Skeletal muscle satellite cell (primary cell): ENCODE measurements at regions not wholly inside any gene's neighbourhood (a gene's known extent, or its start where the extent isn't known, plus 50 kb on each side); places are given as distances from the start of the nearest gene placed in this dataset.

Experiments
- H3K27me3 ChIP-seq: 2 replicates; pipeline ENCODE4 v1.7.0; 2013; ENCODE audit warnings: low read length; ENCODE audit not compliant: control insufficient read depth, insufficient read depth
- H3K36me3 ChIP-seq: 2 replicates; pipeline ENCODE4 v1.7.0; 2013; ENCODE audit warnings: mild to moderate bottlenecking, control low read depth, low read length; ENCODE audit not compliant: insufficient read depth
- H3K4me1 ChIP-seq: 2 replicates; pipeline ENCODE4 v1.7.0; 2013; ENCODE audit warnings: low read length; ENCODE audit not compliant: control insufficient read depth, insufficient read depth
- H3K4me2 ChIP-seq: 2 replicates; pipeline ENCODE4 v1.7.0; 2013; ENCODE audit warnings: mild to moderate bottlenecking, low read length
- H3K4me3 ChIP-seq: 2 replicates; pipeline ENCODE4 v1.7.0; 2013; ENCODE audit warnings: low read length
- H3K9ac ChIP-seq: 2 replicates; pipeline ENCODE4 v1.7.0; 2013; ENCODE audit warnings: mild to moderate bottlenecking, low read depth, low read length, moderate library complexity
- H3K9me3 ChIP-seq: replicated peaks from 2 replicates; pipeline ENCODE4 v1.7.0; 2013; ENCODE audit warnings: mild to moderate bottlenecking, control low read depth, low read length

DNA sequence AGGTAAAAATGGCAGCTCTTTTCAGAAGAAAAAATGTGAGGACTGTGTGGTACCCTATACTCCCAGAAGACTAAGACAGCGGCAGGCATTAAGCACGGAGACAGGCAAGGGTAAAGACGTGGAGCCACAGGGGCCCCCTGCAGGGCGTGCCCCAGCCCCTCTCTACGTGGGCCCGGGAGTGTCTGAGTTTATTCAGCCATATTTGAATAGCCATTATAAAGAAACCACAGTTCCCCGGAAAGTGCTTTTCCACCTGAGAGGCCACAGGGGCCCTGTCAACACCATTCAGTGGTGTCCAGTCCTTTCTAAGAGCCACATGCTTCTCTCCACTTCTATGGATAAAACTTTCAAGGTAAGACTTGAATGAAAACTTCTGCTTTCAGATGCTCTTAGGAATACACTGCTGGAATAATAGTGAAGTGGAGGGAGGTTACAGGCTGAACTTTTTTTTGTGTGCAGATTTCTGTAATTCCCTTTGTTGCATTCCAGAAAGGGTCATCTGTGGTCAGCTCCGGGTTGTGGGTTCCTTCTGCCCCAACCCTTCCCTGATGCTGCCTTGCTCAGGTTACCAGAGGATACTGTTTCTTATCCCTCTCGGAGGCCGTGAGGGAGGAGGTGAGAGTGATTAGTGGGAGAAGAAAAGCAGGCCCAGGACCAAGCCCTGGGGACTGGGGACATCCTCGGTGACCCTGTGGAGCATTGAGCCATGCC is 58.4 kb downstream of the SLC25A47 start:
- no peaks in the 10 kb centered on the region for H3K27me3 ChIP-seq
- no peaks in the 10 kb centered on the region for H3K9me3 ChIP-seq
- H3K4me1 ChIP-seq, result peaks cover 18% of the 10 kb centered on the region
- no peak overlapping the region for H3K4me2 ChIP-seq
- H3K4me3 ChIP-seq, result no peak overlapping the region
- H3K36me3 ChIP-seq, result peaks cover 4% of the 10 kb centered on the region
- H3K9ac ChIP-seq, result no peak overlapping the region

DNA sequence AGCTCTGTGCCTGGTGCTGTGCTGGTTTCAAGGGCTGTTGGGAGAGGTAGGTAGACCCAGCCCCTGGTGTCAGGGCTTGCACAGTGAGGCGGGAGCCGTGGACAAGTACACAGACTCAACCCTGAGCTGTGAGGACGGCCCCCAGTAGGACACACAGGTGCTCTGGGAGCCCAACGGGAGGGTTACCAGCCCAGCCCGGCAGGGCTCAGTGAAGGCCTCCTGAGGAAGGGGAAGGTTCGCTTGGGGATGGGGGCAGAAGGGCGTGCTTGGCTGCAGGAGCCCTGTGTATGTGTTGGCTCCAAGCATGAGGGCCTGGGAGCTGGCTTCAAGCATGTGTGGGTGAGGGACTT is 58.9 kb downstream of the SLC25A47 start:
- H3K4me1 ChIP-seq, result peaks cover 17% of the 10 kb centered on the region
- no peak overlapping the region for H3K4me2 ChIP-seq

DNA sequence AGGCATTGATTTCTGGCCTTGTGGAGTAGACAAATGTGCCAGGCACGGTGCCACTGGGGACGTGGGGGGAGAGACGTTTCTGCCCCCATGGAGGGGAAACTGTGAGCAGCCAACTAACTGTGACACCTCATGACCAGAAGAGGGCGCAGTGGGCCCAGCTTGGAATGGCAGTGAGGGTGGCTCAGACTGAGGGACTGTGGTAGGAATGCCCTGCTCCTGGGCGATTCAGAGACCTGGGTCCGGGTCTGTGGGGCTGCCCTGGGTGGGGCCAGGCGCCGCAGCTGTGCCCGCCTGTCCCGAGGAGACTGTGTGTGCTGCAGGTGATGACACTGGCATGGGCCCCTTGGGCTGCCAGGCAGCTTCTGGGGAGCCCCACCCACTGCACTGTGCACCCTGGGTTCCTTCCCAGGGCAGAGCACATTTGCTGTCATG is 60.6 kb downstream of the SLC25A47 start:
- Histone ChIP-seq H3K9me3 (no peaks in the 10 kb centered on the region), H3K9ac (no peak overlapping the region), H3K27me3 (no peaks in the 10 kb centered on the region), H3K4me3 (no peak overlapping the region), H3K4me2 (no peak overlapping the region), H3K4me1 (peaks cover 16% of the 10 kb centered on the region), H3K36me3 (peaks cover 4% of the 10 kb centered on the region)

More for the DNA sequence above, 58.9 kb downstream of the SLC25A47 start:
- no peak overlapping the region for H3K4me3 ChIP-seq
- H3K9me3 ChIP-seq, result no peaks in the 10 kb centered on the region
- H3K9ac ChIP-seq, result no peak overlapping the region
- H3K27me3 ChIP-seq, result no peaks in the 10 kb centered on the region
- peaks cover 4% of the 10 kb centered on the region for H3K36me3 ChIP-seq

DNA sequence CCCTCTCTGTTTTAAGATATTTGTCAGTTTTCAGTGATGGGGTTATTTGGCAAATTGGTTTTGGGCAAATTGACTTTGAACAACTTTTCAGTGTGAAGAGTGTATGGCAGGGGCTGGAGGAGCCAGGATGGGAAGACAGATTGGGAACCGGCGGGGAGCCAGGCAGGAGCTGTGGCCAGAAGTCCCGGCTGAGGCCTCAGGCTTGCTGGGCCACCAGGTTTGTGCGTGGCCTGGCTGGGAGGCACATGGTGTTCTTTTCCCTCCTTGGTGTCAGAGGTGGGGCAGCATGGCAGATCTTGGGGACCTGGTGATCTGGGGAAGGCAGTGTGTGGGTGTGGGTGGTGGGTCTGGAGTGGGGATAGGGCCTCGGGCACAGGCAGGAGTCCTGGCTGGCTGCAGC is 61.1 kb downstream of the SLC25A47 start:
- Histone ChIP-seq H3K4me2 (no peak overlapping the region), H3K9me3 (no peaks in the 10 kb centered on the region), H3K27me3 (no peaks in the 10 kb centered on the region), H3K4me1 (peaks cover 16% of the 10 kb centered on the region), H3K4me3 (no peak overlapping the region), H3K36me3 (peaks cover 4% of the 10 kb centered on the region), H3K9ac (no peak overlapping the region)

DNA sequence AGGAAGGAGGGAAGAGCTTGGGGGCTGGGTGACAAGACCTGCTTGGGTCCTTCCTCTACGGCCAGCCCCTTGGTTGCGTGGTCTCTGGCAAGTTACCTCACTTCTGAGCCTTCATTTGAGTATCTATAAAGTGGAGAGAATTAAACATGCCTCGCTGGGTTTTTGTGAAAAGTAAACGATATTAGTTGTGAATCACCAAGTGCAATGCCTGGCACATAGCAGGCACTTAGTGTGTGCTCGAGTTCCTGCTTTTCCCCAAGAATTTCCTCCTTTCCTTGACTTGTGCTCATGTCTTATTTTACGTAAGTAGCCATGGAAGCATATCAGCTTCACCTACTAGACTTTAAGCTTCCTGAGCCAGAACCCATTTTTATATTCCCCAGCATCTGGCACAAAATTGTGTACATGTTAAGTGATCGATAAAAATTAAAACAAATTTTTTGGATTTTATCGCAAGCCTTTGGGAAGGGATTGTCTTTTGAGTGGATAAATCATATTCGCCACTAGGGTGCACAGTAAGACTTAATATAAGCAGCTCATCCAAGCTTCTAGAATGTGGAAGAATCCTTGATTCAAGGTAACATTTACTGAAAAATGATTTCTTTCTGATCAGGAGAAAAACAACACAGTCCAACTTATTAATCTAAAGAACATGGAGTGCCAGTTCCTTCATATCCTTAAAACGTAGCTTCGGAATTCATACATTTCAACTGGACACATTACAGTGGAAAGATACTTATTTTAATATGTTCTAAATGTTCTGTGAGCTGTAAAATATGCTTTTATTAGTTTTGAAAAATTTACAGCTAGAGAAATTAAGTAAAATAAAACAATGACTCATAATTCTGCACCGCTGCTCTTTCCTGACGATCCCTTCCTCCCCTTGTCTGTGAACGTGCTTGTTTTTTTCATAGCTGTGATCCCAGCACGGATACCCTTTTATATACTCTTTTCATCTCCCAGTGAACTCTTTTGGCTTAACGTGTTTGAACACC is 62.0 kb downstream of the SLC25A47 start:
- no peaks in the 10 kb centered on the region for H3K27me3 ChIP-seq
- peaks cover 16% of the 10 kb centered on the region for H3K4me1 ChIP-seq
- no peak overlapping the region for H3K9ac ChIP-seq
- H3K4me3 ChIP-seq, result no peak overlapping the region
- no peak overlapping the region for H3K4me2 ChIP-seq
- peaks cover 4% of the 10 kb centered on the region for H3K36me3 ChIP-seq
- H3K9me3 ChIP-seq, result no peaks in the 10 kb centered on the region

DNA sequence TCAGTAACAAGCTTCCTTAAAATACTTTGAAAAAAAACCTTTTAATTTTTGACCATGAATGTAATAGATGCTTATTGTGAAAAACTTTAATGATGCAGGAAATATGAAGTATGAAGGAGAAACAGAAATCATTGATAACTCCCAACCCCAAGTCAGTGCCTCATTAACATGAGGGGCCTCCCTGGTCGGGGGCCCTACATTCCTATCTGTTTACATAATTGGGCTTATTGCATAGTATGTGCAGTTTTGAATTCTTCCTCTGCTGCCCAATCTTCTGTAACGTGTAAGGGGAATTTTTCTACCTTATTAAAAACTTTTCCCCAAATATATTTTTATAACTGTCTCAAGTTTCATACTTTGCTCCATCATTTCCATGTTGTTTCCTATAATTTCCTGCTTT is 63.0 kb downstream of the SLC25A47 start:
- peak overlapping the region; percentile 33 for H3K9ac ChIP-seq
- no peaks in the 10 kb centered on the region for H3K9me3 ChIP-seq
- peaks cover 4% of the 10 kb centered on the region for H3K36me3 ChIP-seq
- no peak overlapping the region for H3K4me3 ChIP-seq
- H3K4me2 ChIP-seq, result peak overlapping the region; percentile 17
- H3K4me1 ChIP-seq, result peaks cover 16% of the 10 kb centered on the region
- H3K27me3 ChIP-seq, result no peaks in the 10 kb centered on the region

DNA sequence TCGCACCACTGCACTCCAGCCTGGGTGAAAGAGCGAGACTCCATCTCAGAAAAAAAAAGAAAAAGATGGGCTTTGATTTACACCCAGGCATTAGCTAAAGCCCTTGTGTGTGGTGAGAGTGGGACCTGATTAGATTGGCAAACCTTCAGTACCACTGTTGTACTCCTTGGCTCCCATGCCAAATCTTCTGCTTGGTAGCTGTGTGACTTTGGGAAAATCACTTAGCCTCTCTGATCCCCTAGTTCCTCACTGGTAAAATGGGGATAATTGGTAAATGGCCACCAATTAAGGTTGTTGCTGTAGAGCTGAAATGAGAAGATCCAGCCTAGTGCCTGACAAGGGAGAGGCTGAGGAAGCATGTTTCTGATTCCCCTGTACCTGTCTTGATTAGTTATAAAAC is 63.7 kb downstream of the SLC25A47 start:
- Histone ChIP-seq H3K4me2 (peak overlapping the region; percentile 17), H3K4me3 (no peak overlapping the region), H3K36me3 (peaks cover 3% of the 10 kb centered on the region), H3K4me1 (peaks cover 16% of the 10 kb centered on the region), H3K27me3 (no peaks in the 10 kb centered on the region), H3K9ac (no peak overlapping the region), H3K9me3 (no peaks in the 10 kb centered on the region)

DNA sequence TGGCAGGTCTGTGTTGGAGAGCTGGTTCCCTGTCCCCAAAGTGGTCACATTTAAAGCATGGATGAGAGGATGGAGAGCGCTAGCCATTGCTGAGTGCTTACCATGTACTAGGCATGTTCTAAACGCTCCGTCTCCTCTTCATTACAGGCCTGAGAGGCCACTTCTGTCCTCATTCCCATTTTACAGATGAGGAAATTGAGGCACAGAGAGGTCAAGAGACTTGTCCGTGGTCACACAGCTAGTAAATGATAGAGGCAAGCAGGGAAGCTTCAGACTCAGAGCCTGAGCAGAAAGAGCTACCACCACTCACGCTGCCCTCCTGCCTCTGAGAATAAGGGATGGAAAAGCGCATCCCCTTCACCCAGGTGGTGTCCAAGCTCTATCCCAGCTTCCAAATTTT is 64.3 kb downstream of the SLC25A47 start:
- H3K4me3 ChIP-seq, result no peak overlapping the region
- H3K4me1 ChIP-seq, result peaks cover 20% of the 10 kb centered on the region
- no peaks in the 10 kb centered on the region for H3K9me3 ChIP-seq
- H3K9ac ChIP-seq, result no peak overlapping the region
- no peaks in the 10 kb centered on the region for H3K27me3 ChIP-seq
- no peaks in the 10 kb centered on the region for H3K36me3 ChIP-seq
- H3K4me2 ChIP-seq, result no peak overlapping the region

DNA sequence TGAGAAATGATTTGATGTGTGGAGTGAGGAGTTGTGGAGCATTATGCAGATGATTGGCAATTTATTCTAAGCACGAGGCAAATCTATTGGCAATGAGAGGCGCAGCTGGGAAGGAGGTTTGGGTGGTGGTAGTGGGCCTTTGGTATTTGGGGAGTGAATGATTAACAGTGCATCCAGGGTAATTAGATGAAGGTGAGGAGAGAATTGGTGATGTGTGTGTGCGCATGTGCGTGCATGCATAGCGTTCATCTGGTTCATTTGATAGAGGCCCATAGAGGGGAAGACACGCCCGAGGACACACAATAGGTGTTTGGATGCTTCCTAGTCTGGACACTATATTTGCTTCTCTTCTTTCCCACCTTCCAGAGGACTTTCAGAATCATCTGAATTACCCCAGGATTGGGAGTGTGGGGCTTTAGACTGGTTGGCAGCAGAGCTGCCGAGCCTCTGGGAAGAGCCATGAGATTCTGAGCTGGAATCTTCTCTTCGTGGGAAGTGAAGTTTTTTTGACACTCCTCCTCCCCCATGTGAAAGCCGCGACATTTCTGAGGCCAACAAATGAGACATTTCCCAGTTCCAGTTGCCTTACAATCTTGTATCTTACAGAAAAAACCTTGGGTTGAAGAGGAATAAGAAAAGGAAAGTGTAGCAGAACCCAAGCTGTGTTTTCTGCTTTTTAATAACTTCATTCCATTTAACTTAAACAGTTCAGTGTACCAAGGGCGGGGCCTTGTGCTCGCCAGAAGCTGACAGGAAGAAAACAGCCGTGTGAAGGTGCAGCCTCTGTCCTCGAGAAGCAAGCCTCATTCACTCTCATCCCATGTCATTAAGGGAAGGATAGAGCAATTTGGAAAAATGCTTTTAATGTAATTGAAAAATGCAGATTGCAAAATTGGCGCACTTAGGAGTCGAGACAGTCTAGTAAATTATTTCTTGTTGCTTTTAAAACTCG is 65.2 kb downstream of the SLC25A47 start:
- peaks cover 21% of the 10 kb centered on the region for H3K4me1 ChIP-seq
- no peaks in the 10 kb centered on the region for H3K36me3 ChIP-seq
- H3K9ac ChIP-seq, result no peak overlapping the region
- no peaks in the 10 kb centered on the region for H3K9me3 ChIP-seq
- no peak overlapping the region for H3K4me3 ChIP-seq
- no peak overlapping the region for H3K4me2 ChIP-seq
- no peaks in the 10 kb centered on the region for H3K27me3 ChIP-seq

DNA sequence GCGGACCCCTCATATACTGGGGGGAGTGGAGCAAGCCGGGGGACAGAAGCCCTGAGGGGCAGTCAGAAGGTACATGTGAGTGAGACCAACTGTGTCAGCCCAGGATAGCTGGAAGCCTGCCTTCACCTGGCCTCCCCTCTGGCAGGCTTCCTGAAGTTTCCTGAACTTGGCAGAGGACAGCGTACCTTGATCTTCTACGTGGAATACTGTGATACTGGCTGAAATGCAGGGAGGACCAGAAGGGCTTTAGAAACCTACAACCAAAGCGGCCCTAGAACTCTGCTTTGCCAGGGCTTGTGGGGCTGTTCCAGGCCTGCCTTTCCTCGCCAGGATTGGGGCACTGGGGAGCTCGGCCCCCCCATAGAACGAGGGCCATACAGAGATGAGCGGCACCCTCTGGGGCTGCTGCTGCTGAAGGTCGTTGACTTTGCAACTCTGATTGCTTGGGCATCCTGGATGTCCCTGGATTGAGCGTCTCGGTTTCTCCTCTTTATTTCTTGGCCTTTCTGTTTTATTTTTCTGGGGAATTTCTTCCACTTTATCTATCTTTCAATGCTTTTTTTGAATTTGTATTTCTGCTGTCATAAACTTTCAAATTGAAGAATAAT is 66.5 kb downstream of the SLC25A47 start:
- H3K9ac ChIP-seq, result no peak overlapping the region
- H3K4me1 ChIP-seq, result peaks cover 21% of the 10 kb centered on the region
- H3K4me2 ChIP-seq, result no peak overlapping the region
- H3K4me3 ChIP-seq, result no peak overlapping the region
- H3K36me3 ChIP-seq, result no peaks in the 10 kb centered on the region
- H3K9me3 ChIP-seq, result no peaks in the 10 kb centered on the region
- H3K27me3 ChIP-seq, result no peaks in the 10 kb centered on the region
